Activated T-cell treated with anti-CD3 and anti-CD28 coated beads, Interleukin-2, amount 50 U/mL, for 24 hours (primary cell): ENCODE measurements at regions not wholly inside any gene's neighbourhood (a gene's known extent, or its start where the extent isn't known, plus 50 kb on each side); places are given as distances from the start of the nearest gene placed in this dataset.

ENCODE experiments used
- DNase-seq: peaks from one replicate; pipeline ENCODE4 v3.0.0-alpha.2; 2020
- H3K27ac Mint-ChIP-seq: 2 replicates; pipeline ENCODE4 v1.8.0; 2020; ENCODE audit warnings: mild to moderate bottlenecking, mixed read lengths
- H3K27me3 Mint-ChIP-seq: 2 replicates; pipeline ENCODE4 v1.8.0; 2020; ENCODE audit warnings: mixed read lengths
- H3K36me3 Mint-ChIP-seq: 2 replicates; pipeline ENCODE4 v1.8.0; 2020; ENCODE audit warnings: low read depth, mixed read lengths
- H3K4me1 Mint-ChIP-seq: 2 replicates; pipeline ENCODE4 v1.8.0; 2020; ENCODE audit warnings: low read depth, mixed read lengths
- H3K4me3 Mint-ChIP-seq: 2 replicates; pipeline ENCODE4 v1.8.0; 2020; ENCODE audit warnings: mild to moderate bottlenecking, moderate library complexity, mixed read lengths
- H3K9me3 Mint-ChIP-seq: 2 replicates; pipeline ENCODE4 v1.8.0; 2020; ENCODE audit warnings: mixed read lengths

- H3K36me3 Mint-ChIP-seq = no peaks in the 10 kb centered on the region
- H3K9me3 Mint-ChIP-seq = peaks cover 8% of the 10 kb centered on the region
- H3K4me1 Mint-ChIP-seq = no peaks in the 10 kb centered on the region
- DNase-seq = no peak
- H3K4me3 Mint-ChIP-seq = no peak overlapping the region
- H3K27me3 Mint-ChIP-seq = no peaks in the 10 kb centered on the region
- no peak overlapping the region for H3K27ac Mint-ChIP-seq
These were observed 378.8 kb upstream of the RARB start for GRCh38 chr3:25049304-25049703.

DNA sequence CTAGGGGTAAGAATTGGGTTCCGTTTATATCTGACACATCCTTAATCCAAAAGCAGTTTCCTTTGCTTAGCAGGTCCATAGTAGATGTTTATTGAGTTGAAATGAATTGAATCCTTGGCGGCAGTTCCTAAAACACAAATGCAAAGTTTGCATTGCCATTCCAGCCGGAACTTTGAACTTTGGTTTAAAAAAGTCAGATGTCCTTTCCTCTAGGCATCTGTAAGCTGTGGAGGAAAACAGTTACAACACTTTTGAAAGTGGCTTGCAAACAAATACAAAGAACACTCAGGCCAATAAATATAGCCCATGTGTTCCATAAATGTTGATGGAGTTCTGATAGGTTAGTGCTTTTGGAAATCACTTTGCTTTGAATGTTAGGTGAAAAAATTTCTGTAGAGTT, 374.7 kb upstream of the RARB start:
- Mint-ChIP-seq H3K27me3 (no peaks in the 10 kb centered on the region), H3K9me3 (peaks cover 11% of the 10 kb centered on the region), H3K4me1 (no peaks in the 10 kb centered on the region), H3K36me3 (no peaks in the 10 kb centered on the region), H3K27ac (no peak overlapping the region), H3K4me3 (no peak overlapping the region)
- DNase-seq = no peak

- no peaks in the 10 kb centered on the region for H3K27me3 Mint-ChIP-seq
- H3K36me3 Mint-ChIP-seq = no peaks in the 10 kb centered on the region
- H3K4me3 Mint-ChIP-seq = no peak overlapping the region
- DNase-seq = no peak
- H3K27ac Mint-ChIP-seq = no peak overlapping the region
- H3K4me1 Mint-ChIP-seq = no peaks in the 10 kb centered on the region
- peaks cover 9% of the 10 kb centered on the region for H3K9me3 Mint-ChIP-seq
These were observed 371.9 kb upstream of the RARB start for GRCh38 chr3:25056036-25056755.

GRCh38 chr3:25056803-25057351, 371.2 kb upstream of the RARB start:
- no peak for DNase-seq
- Mint-ChIP-seq H3K36me3 (no peaks in the 10 kb centered on the region), H3K27me3 (no peaks in the 10 kb centered on the region), H3K27ac (no peak overlapping the region), H3K4me1 (no peaks in the 10 kb centered on the region), H3K4me3 (no peak overlapping the region), H3K9me3 (peaks cover 9% of the 10 kb centered on the region)

DNA sequence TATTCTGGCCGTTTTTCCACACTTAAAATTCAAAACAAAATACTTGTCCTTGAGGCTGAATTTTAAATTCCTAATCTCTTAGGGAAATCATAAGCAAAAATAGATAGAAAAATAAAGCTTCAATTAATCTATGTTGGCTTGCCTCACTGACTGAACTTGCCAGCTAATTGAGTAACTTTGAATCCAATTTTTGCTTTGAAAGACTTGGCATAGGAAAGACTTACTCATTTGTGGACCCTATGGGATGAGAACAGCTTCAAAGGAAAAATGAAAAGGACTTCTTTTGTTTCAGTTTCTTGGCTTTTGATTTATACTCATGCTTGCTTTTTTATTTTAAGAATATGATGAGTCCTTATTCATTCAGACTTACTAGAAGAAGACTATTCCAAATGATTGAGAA, 370.7 kb upstream of the RARB start:
- Mint-ChIP-seq H3K27me3 (no peaks in the 10 kb centered on the region), H3K27ac (no peak overlapping the region), H3K9me3 (peaks cover 9% of the 10 kb centered on the region), H3K36me3 (no peaks in the 10 kb centered on the region), H3K4me1 (no peaks in the 10 kb centered on the region), H3K4me3 (no peak overlapping the region)
- no peak for DNase-seq

GRCh38 chr3:25064681-25065080, 363.4 kb upstream of the RARB start:
- Mint-ChIP-seq H3K4me3 (no peak overlapping the region), H3K4me1 (no peaks in the 10 kb centered on the region), H3K36me3 (no peaks in the 10 kb centered on the region), H3K27ac (no peak overlapping the region), H3K9me3 (peaks cover 4% of the 10 kb centered on the region), H3K27me3 (no peaks in the 10 kb centered on the region)
- DNase-seq = no peak

- Mint-ChIP-seq H3K4me1 (no peaks in the 10 kb centered on the region), H3K9me3 (peaks cover 8% of the 10 kb centered on the region), H3K36me3 (no peaks in the 10 kb centered on the region), H3K27ac (no peak overlapping the region), H3K4me3 (no peak overlapping the region), H3K27me3 (no peaks in the 10 kb centered on the region)
- no peak for DNase-seq
These were observed 358.1 kb upstream of the RARB start for GRCh38 chr3:25069970-25070369.

DNA sequence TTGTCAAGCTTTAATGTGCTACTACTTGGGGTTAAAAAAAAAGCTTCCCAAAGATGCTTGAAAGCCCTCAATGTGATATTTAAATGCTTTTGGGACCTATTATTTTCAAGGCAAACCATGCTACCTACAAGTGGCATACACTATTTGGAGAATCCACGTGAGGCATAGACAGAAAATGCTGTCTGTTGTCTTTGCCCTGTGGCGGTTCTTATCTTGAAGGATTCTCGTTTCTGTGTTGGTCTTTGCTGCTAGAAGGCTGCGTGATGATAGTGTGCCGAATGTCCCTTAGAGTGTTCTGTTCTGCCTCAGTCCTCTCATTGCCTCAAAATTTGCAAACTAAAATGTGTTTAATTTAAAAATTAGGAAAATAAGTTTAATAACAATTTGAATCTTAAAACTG, 356.2 kb upstream of the RARB start:
- no peak overlapping the region for H3K4me3 Mint-ChIP-seq
- H3K9me3 Mint-ChIP-seq = peaks cover 7% of the 10 kb centered on the region
- no peaks in the 10 kb centered on the region for H3K4me1 Mint-ChIP-seq
- no peaks in the 10 kb centered on the region for H3K36me3 Mint-ChIP-seq
- no peak overlapping the region for H3K27ac Mint-ChIP-seq
- no peaks in the 10 kb centered on the region for H3K27me3 Mint-ChIP-seq
- DNase-seq = no peak

- no peak overlapping the region for H3K27ac Mint-ChIP-seq
- no peaks in the 10 kb centered on the region for H3K36me3 Mint-ChIP-seq
- H3K4me1 Mint-ChIP-seq = no peaks in the 10 kb centered on the region
- H3K9me3 Mint-ChIP-seq = peaks cover 7% of the 10 kb centered on the region
- H3K27me3 Mint-ChIP-seq = no peaks in the 10 kb centered on the region
- no peak overlapping the region for H3K4me3 Mint-ChIP-seq
- no peak for DNase-seq
These were observed 354.6 kb upstream of the RARB start for GRCh38 chr3:25073423-25073822.

- Mint-ChIP-seq H3K27me3 (no peaks in the 10 kb centered on the region), H3K4me1 (no peaks in the 10 kb centered on the region), H3K27ac (no peak overlapping the region), H3K4me3 (no peak overlapping the region), H3K9me3 (peaks cover 7% of the 10 kb centered on the region), H3K36me3 (no peaks in the 10 kb centered on the region)
- no peak for DNase-seq
These were observed 353.9 kb upstream of the RARB start for GRCh38 chr3:25074149-25074548.

DNA sequence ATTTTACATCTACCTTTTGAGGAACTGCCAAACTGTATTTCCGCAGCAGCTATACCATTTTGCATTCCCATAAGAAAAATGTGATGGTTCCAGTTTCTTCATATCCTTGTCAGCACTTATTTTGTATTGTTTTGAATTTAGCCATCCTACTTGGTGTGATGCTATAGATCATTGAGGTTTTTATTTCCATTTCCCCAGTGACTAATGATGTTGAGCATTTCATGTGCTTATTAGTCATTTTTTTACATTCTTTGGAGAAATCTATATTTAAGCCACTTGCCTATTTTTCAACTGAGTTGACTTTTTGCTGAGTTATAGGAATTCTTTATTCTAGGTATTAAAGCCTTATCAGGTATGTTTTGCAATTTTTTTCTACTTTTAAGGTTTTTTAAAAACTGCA, 347.6 kb upstream of the RARB start:
- Mint-ChIP-seq H3K27ac (no peak overlapping the region), H3K9me3 (peaks cover 4% of the 10 kb centered on the region), H3K4me1 (no peaks in the 10 kb centered on the region), H3K36me3 (no peaks in the 10 kb centered on the region), H3K4me3 (no peak overlapping the region), H3K27me3 (no peaks in the 10 kb centered on the region)
- DNase-seq = no peak

- Mint-ChIP-seq H3K4me1 (no peaks in the 10 kb centered on the region), H3K4me3 (no peak overlapping the region), H3K27me3 (no peaks in the 10 kb centered on the region), H3K27ac (no peak overlapping the region), H3K36me3 (no peaks in the 10 kb centered on the region), H3K9me3 (peaks cover 5% of the 10 kb centered on the region)
- no peak for DNase-seq
These were observed 344.0 kb upstream of the RARB start for GRCh38 chr3:25084016-25084415.

GRCh38 chr3:25086721-25087120, 341.3 kb upstream of the RARB start:
- Mint-ChIP-seq H3K4me3 (no peak overlapping the region), H3K4me1 (no peaks in the 10 kb centered on the region), H3K36me3 (no peaks in the 10 kb centered on the region), H3K27me3 (no peaks in the 10 kb centered on the region), H3K9me3 (peaks cover 5% of the 10 kb centered on the region), H3K27ac (no peak overlapping the region)
- no peak for DNase-seq

GRCh38 chr3:25088284-25088683, 339.8 kb upstream of the RARB start:
- no peak overlapping the region for H3K4me3 Mint-ChIP-seq
- peaks cover 5% of the 10 kb centered on the region for H3K9me3 Mint-ChIP-seq
- no peaks in the 10 kb centered on the region for H3K36me3 Mint-ChIP-seq
- no peaks in the 10 kb centered on the region for H3K4me1 Mint-ChIP-seq
- no peak for DNase-seq
- no peak overlapping the region for H3K27ac Mint-ChIP-seq
- H3K27me3 Mint-ChIP-seq = no peaks in the 10 kb centered on the region

GRCh38 chr3:25090698-25091453, 337.2 kb upstream of the RARB start:
- Mint-ChIP-seq H3K4me1 (no peaks in the 10 kb centered on the region), H3K27ac (no peak overlapping the region), H3K9me3 (peaks cover 2% of the 10 kb centered on the region), H3K36me3 (no peaks in the 10 kb centered on the region), H3K4me3 (no peak overlapping the region), H3K27me3 (no peaks in the 10 kb centered on the region)
- no peak for DNase-seq
